WTC11 (cell line): ENCODE measurements at regions not wholly inside any gene's neighbourhood (a gene's known extent, or its start where the extent isn't known, plus 50 kb on each side); places are given as distances from the start of the nearest gene placed in this dataset.

Source experiments
- ATAC-seq: fragments of 200-7000 bp; cut with Tn5 transposase; 2 replicates; pipeline ENCODE4 v1.10.0; 2021; ENCODE audit warnings: mild to moderate bottlenecking, moderate library complexity
- CTCF ChIA-PET: fragments of 300-600 bp; sonication (Branson Sonifier 250); formaldehyde crosslinking; loops from one replicate; lab custom pipeline; 2021; ENCODE audit warnings: antibody characterized with exemption; lab: Charles Lee
- POLR2A ChIA-PET: fragments of 350-600 bp; sonication (Branson Sonifier 250); formaldehyde crosslinking; loops from one replicate; lab custom pipeline; 2021; ENCODE audit warnings: antibody characterized with exemption; lab: Charles Lee
- DNase-seq: peaks from one replicate; pipeline ENCODE4 v3.0.0; 2021; ENCODE audit warnings: low spot score
- H3K27ac Mint-ChIP-seq: 2 replicates; pipeline ENCODE4 v1.8.0; 2021; ENCODE audit warnings: mixed read lengths
- H3K27me3 Mint-ChIP-seq: 2 replicates; pipeline ENCODE4 v1.8.0; 2021; ENCODE audit warnings: low read depth, mild to moderate bottlenecking, moderate library complexity, mixed read lengths
- H3K36me3 Mint-ChIP-seq: 2 replicates; pipeline ENCODE4 v1.8.0; 2021; ENCODE audit warnings: mixed read lengths
- H3K4me1 Mint-ChIP-seq: 2 replicates; pipeline ENCODE4 v1.8.0; 2022; ENCODE audit warnings: mixed read lengths
- H3K4me3 Mint-ChIP-seq: 2 replicates; pipeline ENCODE4 v1.8.0; 2021; ENCODE audit warnings: mild to moderate bottlenecking, moderate library complexity, mixed read lengths
- H3K9me3 Mint-ChIP-seq: 2 replicates; pipeline ENCODE4 v1.8.0; 2021; ENCODE audit warnings: mixed read lengths
- EMX1 ChIP-seq: fragments of 250-450 bp; sonication (Bioruptor Pico); IDR thresholded peaks from 2 replicates; pipeline ENCODE4 v1.8.0; 2021; ENCODE audit warnings: mild to moderate bottlenecking
- ESRRA ChIP-seq: sonication (generic); formaldehyde crosslinking; IDR thresholded peaks from 2 replicates; pipeline ENCODE4 v1.8.1; 2022; ENCODE audit warnings: mild to moderate bottlenecking, missing genetic modification reagents, borderline replicate concordance
- GABPB1 ChIP-seq: sonication (generic); formaldehyde crosslinking; IDR thresholded peaks from 2 replicates; pipeline ENCODE4 v1.8.1; 2023; ENCODE audit warnings: mild to moderate bottlenecking, missing genetic modification reagents
- GTF2I ChIP-seq: fragments of 250-450 bp; sonication (Bioruptor Pico); conservative IDR thresholded peaks from 2 replicates; pipeline ENCODE4 v1.4.0; 2021; ENCODE audit warnings: mild to moderate bottlenecking
- IRF2 ChIP-seq: sonication (generic); formaldehyde crosslinking; IDR thresholded peaks from 2 replicates; pipeline ENCODE4 v1.8.0; 2022; ENCODE audit warnings: low read depth, missing genetic modification reagents, borderline replicate concordance
- JAZF1 ChIP-seq: fragments of 250-450 bp; sonication (Bioruptor Pico); IDR thresholded peaks from 2 replicates; pipeline ENCODE4 v1.9.0; 2021; ENCODE audit warnings: moderate library complexity, mild to moderate bottlenecking, inconsistent platforms
- KAT7 ChIP-seq: sonication (generic); formaldehyde crosslinking; IDR thresholded peaks from 2 replicates; pipeline ENCODE4 v1.8.1; 2023; ENCODE audit warnings: missing genetic modification reagents, mild to moderate bottlenecking, borderline replicate concordance
- NFYB ChIP-seq: sonication (generic); formaldehyde crosslinking; conservative IDR thresholded peaks from 2 replicates; pipeline ENCODE4 v1.8.0; 2022; ENCODE audit warnings: low read depth, missing genetic modification reagents
- NR2C2 ChIP-seq: sonication (generic); formaldehyde crosslinking; IDR thresholded peaks from 2 replicates; pipeline ENCODE4 v1.8.0; 2022; ENCODE audit warnings: mild to moderate bottlenecking, missing genetic modification reagents
- NR3C1 ChIP-seq: sonication (generic); formaldehyde crosslinking; conservative IDR thresholded peaks from 2 replicates; pipeline ENCODE4 v1.8.1; 2023; ENCODE audit warnings: low read depth, mild to moderate bottlenecking, missing genetic modification reagents
- SP1 ChIP-seq: sonication (generic); formaldehyde crosslinking; conservative IDR thresholded peaks from 2 replicates; pipeline ENCODE4 v1.8.1; 2022; ENCODE audit warnings: missing genetic modification reagents
- STAT6 ChIP-seq: sonication (generic); formaldehyde crosslinking; conservative IDR thresholded peaks from 2 replicates; pipeline ENCODE4 v1.8.1; 2023; ENCODE audit warnings: mild to moderate bottlenecking, low read depth, missing genetic modification reagents, moderate library complexity
- TCF7 ChIP-seq: sonication (generic); formaldehyde crosslinking; IDR thresholded peaks from 2 replicates; pipeline ENCODE4 v1.8.0; 2022; ENCODE audit warnings: mild to moderate bottlenecking, low read depth, missing genetic modification reagents, moderate library complexity
- TEAD1 ChIP-seq: sonication (generic); formaldehyde crosslinking; IDR thresholded peaks from 2 replicates; pipeline ENCODE4 v1.8.0; 2022; ENCODE audit warnings: mild to moderate bottlenecking, missing genetic modification reagents
- ZNF138 ChIP-seq: sonication (generic); formaldehyde crosslinking; conservative IDR thresholded peaks from 2 replicates; pipeline ENCODE4 v1.8.1; 2022; ENCODE audit warnings: mild to moderate bottlenecking, moderate library complexity, missing genetic modification reagents
- ZNF317 ChIP-seq: sonication (generic); formaldehyde crosslinking; IDR thresholded peaks from 2 replicates; pipeline ENCODE4 v1.8.1; 2023; ENCODE audit warnings: low read depth, mild to moderate bottlenecking, moderate library complexity, missing genetic modification reagents, borderline replicate concordance
- TF ChIP-seq, protein P1 (sequence below): sonication (generic); formaldehyde crosslinking; IDR thresholded peaks from 2 replicates; pipeline ENCODE4 v1.8.1; 2023; ENCODE audit warnings: mild to moderate bottlenecking, moderate library complexity, missing genetic modification reagents
- TF ChIP-seq, protein P2 (sequence below): fragments of 250-450 bp; sonication (Bioruptor Pico); IDR thresholded peaks from 2 replicates; pipeline ENCODE4 v1.9.0; 2021; ENCODE audit warnings: mild to moderate bottlenecking, borderline replicate concordance
- TF ChIP-seq, protein P3 (sequence below): sonication (generic); formaldehyde crosslinking; IDR thresholded peaks from 2 replicates; pipeline ENCODE4 v1.8.1; 2022; ENCODE audit warnings: low read depth, mild to moderate bottlenecking, moderate library complexity, missing genetic modification reagents, borderline replicate concordance
- TF ChIP-seq, protein P4 (sequence below): sonication (generic); formaldehyde crosslinking; IDR thresholded peaks from 2 replicates; pipeline ENCODE4 v1.8.1; 2022; ENCODE audit warnings: missing genetic modification reagents, borderline replicate concordance

GRCh38 chr22:47658182-47658581 lies 895.7 kb downstream of the TBC1D22A start (continued):
- TF ChIP-seq, protein P1, sequence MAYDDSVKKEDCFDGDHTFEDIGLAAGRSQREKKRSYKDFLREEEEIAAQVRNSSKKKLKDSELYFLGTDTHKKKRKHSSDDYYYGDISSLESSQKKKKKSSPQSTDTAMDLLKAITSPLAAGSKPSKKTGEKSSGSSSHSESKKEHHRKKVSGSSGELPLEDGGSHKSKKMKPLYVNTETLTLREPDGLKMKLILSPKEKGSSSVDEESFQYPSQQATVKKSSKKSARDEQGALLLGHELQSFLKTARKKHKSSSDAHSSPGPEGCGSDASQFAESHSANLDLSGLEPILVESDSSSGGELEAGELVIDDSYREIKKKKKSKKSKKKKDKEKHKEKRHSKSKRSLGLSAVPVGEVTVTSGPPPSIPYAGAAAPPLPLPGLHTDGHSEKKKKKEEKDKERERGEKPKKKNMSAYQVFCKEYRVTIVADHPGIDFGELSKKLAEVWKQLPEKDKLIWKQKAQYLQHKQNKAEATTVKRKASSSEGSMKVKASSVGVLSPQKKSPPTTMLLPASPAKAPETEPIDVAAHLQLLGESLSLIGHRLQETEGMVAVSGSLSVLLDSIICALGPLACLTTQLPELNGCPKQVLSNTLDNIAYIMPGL (CRISPR knock-in tag), result no peak
- TF ChIP-seq JAZF1 (CRISPR knock-in tag) (no peak), ZNF138 (CRISPR knock-in tag) (no peak), ESRRA (CRISPR knock-in tag) (no peak), GABPB1 (CRISPR knock-in tag) (no peak)

- peaks cover 18% of the 10 kb centered on the region for H3K36me3 Mint-ChIP-seq
- no peak for DNase-seq
- ChIA-PET CTCF (no interaction called here), POLR2A (no interaction called here)
- ATAC-seq, result no peak
- H3K4me3 Mint-ChIP-seq, result no peak overlapping the region
- TF ChIP-seq, protein P2, sequence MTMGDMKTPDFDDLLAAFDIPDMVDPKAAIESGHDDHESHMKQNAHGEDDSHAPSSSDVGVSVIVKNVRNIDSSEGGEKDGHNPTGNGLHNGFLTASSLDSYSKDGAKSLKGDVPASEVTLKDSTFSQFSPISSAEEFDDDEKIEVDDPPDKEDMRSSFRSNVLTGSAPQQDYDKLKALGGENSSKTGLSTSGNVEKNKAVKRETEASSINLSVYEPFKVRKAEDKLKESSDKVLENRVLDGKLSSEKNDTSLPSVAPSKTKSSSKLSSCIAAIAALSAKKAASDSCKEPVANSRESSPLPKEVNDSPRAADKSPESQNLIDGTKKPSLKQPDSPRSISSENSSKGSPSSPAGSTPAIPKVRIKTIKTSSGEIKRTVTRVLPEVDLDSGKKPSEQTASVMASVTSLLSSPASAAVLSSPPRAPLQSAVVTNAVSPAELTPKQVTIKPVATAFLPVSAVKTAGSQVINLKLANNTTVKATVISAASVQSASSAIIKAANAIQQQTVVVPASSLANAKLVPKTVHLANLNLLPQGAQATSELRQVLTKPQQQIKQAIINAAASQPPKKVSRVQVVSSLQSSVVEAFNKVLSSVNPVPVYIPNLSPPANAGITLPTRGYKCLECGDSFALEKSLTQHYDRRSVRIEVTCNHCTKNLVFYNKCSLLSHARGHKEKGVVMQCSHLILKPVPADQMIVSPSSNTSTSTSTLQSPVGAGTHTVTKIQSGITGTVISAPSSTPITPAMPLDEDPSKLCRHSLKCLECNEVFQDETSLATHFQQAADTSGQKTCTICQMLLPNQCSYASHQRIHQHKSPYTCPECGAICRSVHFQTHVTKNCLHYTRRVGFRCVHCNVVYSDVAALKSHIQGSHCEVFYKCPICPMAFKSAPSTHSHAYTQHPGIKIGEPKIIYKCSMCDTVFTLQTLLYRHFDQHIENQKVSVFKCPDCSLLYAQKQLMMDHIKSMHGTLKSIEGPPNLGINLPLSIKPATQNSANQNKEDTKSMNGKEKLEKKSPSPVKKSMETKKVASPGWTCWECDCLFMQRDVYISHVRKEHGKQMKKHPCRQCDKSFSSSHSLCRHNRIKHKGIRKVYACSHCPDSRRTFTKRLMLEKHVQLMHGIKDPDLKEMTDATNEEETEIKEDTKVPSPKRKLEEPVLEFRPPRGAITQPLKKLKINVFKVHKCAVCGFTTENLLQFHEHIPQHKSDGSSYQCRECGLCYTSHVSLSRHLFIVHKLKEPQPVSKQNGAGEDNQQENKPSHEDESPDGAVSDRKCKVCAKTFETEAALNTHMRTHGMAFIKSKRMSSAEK (CRISPR knock-in tag), result no peak
- TF ChIP-seq TEAD1 (CRISPR knock-in tag) (no peak), NR3C1 (CRISPR knock-in tag) (no peak), GTF2I (CRISPR knock-in tag) (no peak), SP1 (CRISPR knock-in tag) (no peak), IRF2 (CRISPR knock-in tag) (no peak), KAT7 (CRISPR knock-in tag) (no peak), NR2C2 (CRISPR knock-in tag) (no peak), ZNF317 (CRISPR knock-in tag) (no peak), JAZF1 (CRISPR knock-in tag) (no peak), ESRRA (CRISPR knock-in tag) (no peak), STAT6 (CRISPR knock-in tag) (no peak), NFYB (CRISPR knock-in tag) (no peak), TCF7 (CRISPR knock-in tag) (no peak), EMX1 (CRISPR knock-in tag) (no peak)
- TF ChIP-seq, protein P3, sequence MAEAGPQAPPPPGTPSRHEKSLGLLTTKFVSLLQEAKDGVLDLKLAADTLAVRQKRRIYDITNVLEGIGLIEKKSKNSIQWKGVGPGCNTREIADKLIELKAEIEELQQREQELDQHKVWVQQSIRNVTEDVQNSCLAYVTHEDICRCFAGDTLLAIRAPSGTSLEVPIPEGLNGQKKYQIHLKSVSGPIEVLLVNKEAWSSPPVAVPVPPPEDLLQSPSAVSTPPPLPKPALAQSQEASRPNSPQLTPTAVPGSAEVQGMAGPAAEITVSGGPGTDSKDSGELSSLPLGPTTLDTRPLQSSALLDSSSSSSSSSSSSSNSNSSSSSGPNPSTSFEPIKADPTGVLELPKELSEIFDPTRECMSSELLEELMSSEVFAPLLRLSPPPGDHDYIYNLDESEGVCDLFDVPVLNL (CRISPR knock-in tag), result no peak
- TF ChIP-seq, protein P4, sequence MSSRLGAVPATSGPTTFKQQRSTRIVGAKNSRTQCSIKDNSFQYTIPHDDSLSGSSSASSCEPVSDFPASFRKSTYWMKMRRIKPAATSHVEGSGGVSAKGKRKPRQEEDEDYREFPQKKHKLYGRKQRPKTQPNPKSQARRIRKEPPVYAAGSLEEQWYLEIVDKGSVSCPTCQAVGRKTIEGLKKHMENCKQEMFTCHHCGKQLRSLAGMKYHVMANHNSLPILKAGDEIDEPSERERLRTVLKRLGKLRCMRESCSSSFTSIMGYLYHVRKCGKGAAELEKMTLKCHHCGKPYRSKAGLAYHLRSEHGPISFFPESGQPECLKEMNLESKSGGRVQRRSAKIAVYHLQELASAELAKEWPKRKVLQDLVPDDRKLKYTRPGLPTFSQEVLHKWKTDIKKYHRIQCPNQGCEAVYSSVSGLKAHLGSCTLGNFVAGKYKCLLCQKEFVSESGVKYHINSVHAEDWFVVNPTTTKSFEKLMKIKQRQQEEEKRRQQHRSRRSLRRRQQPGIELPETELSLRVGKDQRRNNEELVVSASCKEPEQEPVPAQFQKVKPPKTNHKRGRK, result no peak
- H3K27ac Mint-ChIP-seq, result no peak overlapping the region
- H3K4me1 Mint-ChIP-seq, result peaks cover 11% of the 10 kb centered on the region
- peaks cover 56% of the 10 kb centered on the region for H3K27me3 Mint-ChIP-seq
- peaks cover 39% of the 10 kb centered on the region for H3K9me3 Mint-ChIP-seq
These were observed 894.8 kb downstream of the TBC1D22A start for GRCh38 chr22:47657224-47657623.
